ENCODE measurements at regions not wholly inside any gene's neighbourhood (a gene's known extent, or its start where the extent isn't known, plus 50 kb on each side); places are given as distances from the start of the nearest gene placed in this dataset.

- no peak for TF ChIP-seq YY1 (IDR thresholded peaks at IDR 0.05)
- no peak for TF ChIP-seq FOXA1 (IDR thresholded peaks at IDR 0.05)
- TF ChIP-seq SP1 (IDR thresholded peaks at IDR 0.05) = no peak
- no peak for TF ChIP-seq NR2F2 (IDR thresholded peaks at IDR 0.05)
- TF ChIP-seq RAD21 (IDR thresholded peaks at IDR 0.05) = no peak
- TF ChIP-seq TAF1 (conservative IDR thresholded peaks at IDR 0.05) = no peak
- TF ChIP-seq HNF4A (conservative IDR thresholded peaks at IDR 0.05) = no peak
- TF ChIP-seq RXRA (IDR thresholded peaks at IDR 0.05) = no peak
- TF ChIP-seq HNF4G (IDR thresholded peaks at IDR 0.05) = no peak
- no peak for TF ChIP-seq FOXA2 (IDR thresholded peaks at IDR 0.05)
- no peak for TF ChIP-seq ATF3 (IDR thresholded peaks at IDR 0.05)
- TF ChIP-seq EGR1 (IDR thresholded peaks at IDR 0.05; ENCODE audit: low read depth in 2 of 2) = no peak
- no peak for TF ChIP-seq ZBTB33 (IDR thresholded peaks at IDR 0.05)
- no peak for TF ChIP-seq MAX (IDR thresholded peaks at IDR 0.05)
- TF ChIP-seq REST (IDR thresholded peaks at IDR 0.05) = no peak
- TF ChIP-seq CTCF (IDR thresholded peaks at IDR 0.05; ENCODE audit: low read depth, low read length, missing input control) = no peak
- TF ChIP-seq JUND (IDR thresholded peaks at IDR 0.05) = no peak
- no peak for TF ChIP-seq GABPA (IDR thresholded peaks at IDR 0.05 in 1 of 2, conservative IDR thresholded peaks at IDR 0.05 in 1 of 2)
- WGBS = 38% methylated on average over 4 of the region's 4 CpGs
- H3K4me3 ChIP-seq (ENCODE audit: low read depth in 1 of 3, low read length in 3 of 3) = no peak overlapping the region
Measured at GRCh38 chr14:45658917-45659299, 405.9 kb upstream of the MIS18BP1 start.

More at GRCh38 chr14:45658917-45659299, 405.9 kb upstream of the MIS18BP1 start:
- Histone ChIP-seq H3K9me3 (ENCODE audit: control insufficient read depth in 4 of 4, low read length in 3 of 4) (no peaks in the 10 kb centered on the region), H3K27ac (ENCODE audit: low read depth in 1 of 2, low read length in 2 of 2) (no peak overlapping the region), H3K36me3 (ENCODE audit: control insufficient read depth in 4 of 4, insufficient read depth in 3 of 4, low read depth in 1 of 4, low read length in 3 of 4) (no peaks in the 10 kb centered on the region), H3K9ac (ENCODE audit: low read depth in 1 of 2, low read length in 2 of 2) (no peak overlapping the region), H3K27me3 (ENCODE audit: control insufficient read depth in 4 of 4, insufficient read depth in 4 of 4, low read length in 3 of 4) (no peaks in the 10 kb centered on the region), H3K4me1 (ENCODE audit: control insufficient read depth in 4 of 4, insufficient read depth in 4 of 4, low read length in 3 of 4) (no peaks in the 10 kb centered on the region)
- DNase-seq (ENCODE audit: low spot score) = no peak

Measured in liver (tissue), 8 donors.